ENCODE measurements at regions not wholly inside any gene's neighbourhood (a gene's known extent, or its start where the extent isn't known, plus 50 kb on each side); places are given as distances from the start of the nearest gene placed in this dataset.
A peak's percentile ranks its signal among the peaks of the same experiment; 100 is the strongest.

DNA sequence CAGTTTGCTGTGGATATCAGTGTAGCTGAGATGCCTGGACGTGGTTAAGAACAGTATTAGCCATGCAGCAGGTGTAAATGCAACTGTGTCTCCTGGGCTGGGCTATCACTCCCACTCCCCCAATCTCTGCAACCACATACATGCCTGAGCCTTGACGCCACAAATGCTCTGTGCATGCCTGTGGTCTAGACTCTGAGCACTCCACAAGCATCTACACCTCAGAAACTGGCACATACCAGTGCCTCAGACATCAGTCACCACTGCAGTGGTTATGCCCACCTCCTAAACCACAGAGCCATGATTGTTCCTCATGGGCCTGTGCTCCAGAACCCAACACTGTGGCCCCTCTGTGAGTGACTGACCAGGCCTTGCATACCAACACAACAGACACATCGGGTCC lies 226.8 kb upstream of the ALG10 start:
- H3K4me3 ChIP-seq (ENCODE audit: low read depth, low read length): no peak overlapping the region
- TF ChIP-seq, protein P1, sequence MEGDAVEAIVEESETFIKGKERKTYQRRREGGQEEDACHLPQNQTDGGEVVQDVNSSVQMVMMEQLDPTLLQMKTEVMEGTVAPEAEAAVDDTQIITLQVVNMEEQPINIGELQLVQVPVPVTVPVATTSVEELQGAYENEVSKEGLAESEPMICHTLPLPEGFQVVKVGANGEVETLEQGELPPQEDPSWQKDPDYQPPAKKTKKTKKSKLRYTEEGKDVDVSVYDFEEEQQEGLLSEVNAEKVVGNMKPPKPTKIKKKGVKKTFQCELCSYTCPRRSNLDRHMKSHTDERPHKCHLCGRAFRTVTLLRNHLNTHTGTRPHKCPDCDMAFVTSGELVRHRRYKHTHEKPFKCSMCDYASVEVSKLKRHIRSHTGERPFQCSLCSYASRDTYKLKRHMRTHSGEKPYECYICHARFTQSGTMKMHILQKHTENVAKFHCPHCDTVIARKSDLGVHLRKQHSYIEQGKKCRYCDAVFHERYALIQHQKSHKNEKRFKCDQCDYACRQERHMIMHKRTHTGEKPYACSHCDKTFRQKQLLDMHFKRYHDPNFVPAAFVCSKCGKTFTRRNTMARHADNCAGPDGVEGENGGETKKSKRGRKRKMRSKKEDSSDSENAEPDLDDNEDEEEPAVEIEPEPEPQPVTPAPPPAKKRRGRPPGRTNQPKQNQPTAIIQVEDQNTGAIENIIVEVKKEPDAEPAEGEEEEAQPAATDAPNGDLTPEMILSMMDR (conservative IDR thresholded peaks at IDR 0.05; ENCODE audit: low read depth, low read length): no peak
- DNase-seq (ENCODE audit: low read depth): no peak

DNA sequence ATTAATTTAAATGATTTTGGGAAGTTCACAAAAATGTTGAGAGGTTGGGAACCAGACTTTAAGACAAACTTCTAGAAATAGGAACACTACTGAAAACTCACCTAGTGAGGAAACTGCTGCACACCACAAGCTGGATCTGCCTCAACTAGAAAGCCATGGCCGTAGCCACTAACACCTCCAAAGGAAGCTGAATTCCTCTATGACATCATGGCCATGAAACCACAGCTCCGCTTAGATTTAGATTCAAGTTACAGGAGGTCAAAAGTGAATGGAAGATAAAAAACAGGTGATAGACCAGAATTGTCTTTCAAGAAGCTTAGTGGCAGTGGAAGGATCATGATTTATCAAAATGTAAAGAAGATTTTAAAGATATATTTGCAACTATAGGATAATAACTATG lies 208.8 kb upstream of the ALG10 start:
- no peak for DNase-seq (ENCODE audit: low read depth)
- TF ChIP-seq, protein P1 (conservative IDR thresholded peaks at IDR 0.05; ENCODE audit: low read depth, low read length): no peak
- H3K4me3 ChIP-seq (ENCODE audit: low read depth, low read length): no peak overlapping the region

DNA sequence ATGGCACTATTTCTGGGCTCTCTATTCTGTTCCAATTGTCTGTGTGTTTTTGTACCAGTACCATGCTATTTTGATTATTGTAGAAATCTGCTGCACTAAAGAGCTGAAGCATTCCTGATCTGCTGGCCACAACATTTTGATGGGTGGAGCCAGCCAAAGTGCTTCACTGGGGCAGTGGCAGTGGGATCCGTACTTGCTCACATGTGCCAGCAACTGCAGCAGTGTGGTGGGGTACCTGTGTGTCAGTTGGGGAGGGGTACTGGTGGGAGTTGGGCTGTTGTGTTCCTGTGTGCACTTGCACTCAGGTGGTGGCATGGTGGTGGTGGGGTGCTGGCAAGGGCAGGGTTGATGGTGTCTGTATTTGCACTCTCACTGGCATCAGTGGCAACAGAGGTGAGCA lies 204.6 kb upstream of the ALG10 start:
- DNase-seq (ENCODE audit: low read depth): no peak
- TF ChIP-seq, protein P1 (conservative IDR thresholded peaks at IDR 0.05; ENCODE audit: low read depth, low read length): no peak
- no peak overlapping the region for H3K4me3 ChIP-seq (ENCODE audit: low read depth, low read length)

DNA sequence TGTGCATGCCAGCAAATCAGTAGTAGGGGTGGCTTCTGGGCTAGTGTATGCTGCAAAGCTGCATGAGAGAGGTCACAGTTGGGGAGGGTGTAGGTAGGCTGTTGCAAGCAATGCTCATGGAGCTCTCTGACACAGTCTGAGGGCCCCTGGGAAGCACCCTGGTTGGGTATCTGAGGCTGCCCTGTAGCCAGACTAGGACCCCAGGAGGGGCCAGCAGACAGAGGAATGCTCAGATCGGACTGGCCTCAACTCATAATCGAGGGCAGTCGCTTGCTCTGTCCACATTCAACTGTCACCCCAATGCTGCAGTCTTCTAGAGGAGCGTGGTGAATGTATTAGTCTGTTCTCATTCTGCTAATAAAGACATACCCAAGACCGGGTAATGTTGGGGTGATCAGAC lies 204.0 kb upstream of the ALG10 start:
- TF ChIP-seq, protein P1 (conservative IDR thresholded peaks at IDR 0.05; ENCODE audit: low read depth, low read length): no peak
- DNase-seq (ENCODE audit: low read depth): no peak

DNA sequence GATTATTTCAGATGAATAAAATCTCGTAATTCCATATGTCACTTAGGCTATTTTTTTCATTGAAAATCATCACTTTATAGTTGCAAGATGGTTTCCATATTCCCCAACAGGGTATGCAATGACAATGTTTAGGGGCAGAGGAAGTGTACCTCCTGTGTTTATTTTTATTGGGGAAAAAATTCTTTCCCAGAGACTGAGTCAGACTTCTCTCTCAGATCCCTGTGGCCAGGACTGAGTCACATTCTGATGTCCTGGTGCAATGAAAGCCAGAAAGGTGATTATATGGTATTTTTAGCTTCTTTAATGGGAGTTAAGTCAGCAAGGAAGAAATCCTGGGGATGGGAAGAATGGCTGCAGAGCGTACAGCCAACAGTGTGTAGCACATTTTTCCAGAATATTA lies 196.9 kb upstream of the ALG10 start:
- peak; percentile 19 for DNase-seq (ENCODE audit: low read depth)
- no peak overlapping the region for H3K4me3 ChIP-seq (ENCODE audit: low read depth, low read length)
- TF ChIP-seq, protein P1 (conservative IDR thresholded peaks at IDR 0.05; ENCODE audit: low read depth, low read length): no peak

More for the DNA sequence above, 204.0 kb upstream of the ALG10 start:
- no peak overlapping the region for H3K4me3 ChIP-seq (ENCODE audit: low read depth, low read length)

DNA sequence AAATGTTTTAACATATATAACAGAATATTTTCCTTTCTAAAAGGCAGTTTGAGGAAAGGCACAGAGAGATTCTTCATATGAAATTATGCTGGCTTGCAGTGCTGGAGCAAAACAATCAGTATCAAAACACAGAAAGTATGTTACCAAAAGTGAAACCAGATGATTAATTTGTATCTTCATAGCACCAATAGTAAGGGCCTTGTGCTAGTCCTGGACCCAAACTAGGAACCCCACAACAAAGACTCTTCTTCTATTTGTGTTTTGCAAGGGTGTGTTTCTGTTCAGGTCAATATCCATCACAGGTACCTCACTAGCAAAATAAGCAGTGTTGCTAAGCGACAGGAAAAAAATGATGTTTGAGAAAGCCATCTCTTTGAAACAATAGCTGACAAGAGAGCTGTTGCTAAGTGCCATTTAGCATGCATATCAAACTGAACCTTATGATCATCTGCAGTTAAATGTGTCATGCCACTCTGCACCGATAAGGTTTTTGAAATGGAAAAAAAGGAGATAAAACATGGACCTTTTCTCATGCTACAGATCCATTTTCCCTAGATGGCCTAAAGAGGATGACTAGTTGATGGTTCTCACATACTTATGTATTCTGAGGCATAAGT lies 196.2 kb upstream of the ALG10 start:
- H3K4me3 ChIP-seq (ENCODE audit: low read depth, low read length): no peak overlapping the region
- TF ChIP-seq, protein P1 (conservative IDR thresholded peaks at IDR 0.05; ENCODE audit: low read depth, low read length): no peak
- no peak for DNase-seq (ENCODE audit: low read depth)

DNA sequence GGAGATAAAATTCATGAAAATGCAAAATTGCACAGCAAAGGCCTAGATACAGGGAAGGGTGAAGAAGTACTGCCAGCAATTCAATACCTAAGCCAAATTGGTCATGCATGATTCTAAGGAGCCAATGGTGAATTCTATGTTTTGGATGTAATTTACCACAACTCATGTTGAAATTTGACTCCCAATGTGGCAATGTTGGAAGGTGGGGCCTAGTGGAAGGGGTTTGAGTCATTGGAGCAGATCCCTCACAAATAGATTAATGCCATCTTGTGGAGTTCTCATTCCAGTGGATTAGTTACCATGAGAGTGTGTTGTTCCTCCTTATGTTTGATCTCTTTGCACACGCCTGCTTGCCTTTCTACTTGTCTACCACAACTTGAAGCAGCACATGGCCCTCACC lies 194.0 kb upstream of the ALG10 start:
- no peak for DNase-seq (ENCODE audit: low read depth)
- TF ChIP-seq, protein P1 (conservative IDR thresholded peaks at IDR 0.05; ENCODE audit: low read depth, low read length): no peak
- H3K4me3 ChIP-seq (ENCODE audit: low read depth, low read length): no peak overlapping the region
